Right renal cortex interstitium (tissue), 3 donors: ENCODE measurements at regions not wholly inside any gene's neighbourhood (a gene's known extent, or its start where the extent isn't known, plus 50 kb on each side); places are given as distances from the start of the nearest gene placed in this dataset.

Experiments used
- DNase-seq, 3 donors: peaks; one replicate each; pipeline ENCODE4 v3.0.0-alpha.2; 2013; ENCODE audit warnings: low read depth in 3 of 3, low spot score in 2 of 3

DNA sequence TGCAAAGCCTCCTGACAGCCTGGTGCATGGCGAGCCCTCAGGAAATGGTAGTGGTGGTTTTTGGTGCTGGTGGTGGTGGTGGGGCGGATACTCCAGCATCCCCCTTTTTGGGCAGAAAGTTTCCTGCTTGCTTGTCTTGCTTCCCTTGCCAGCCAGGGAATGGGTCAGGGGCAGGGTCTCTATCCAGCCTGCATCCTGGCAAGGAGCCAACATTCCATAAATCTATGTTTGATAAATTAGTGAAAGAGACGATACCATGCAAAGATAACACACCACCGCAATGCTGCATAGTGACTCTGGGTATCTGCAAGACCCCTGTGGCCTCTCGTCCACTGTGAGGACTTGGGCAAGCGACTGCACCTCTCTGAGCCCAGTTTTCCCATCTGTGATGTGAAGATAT, 246.2 kb downstream of the LRFN2 start:
- DNase-seq: no peak

DNA sequence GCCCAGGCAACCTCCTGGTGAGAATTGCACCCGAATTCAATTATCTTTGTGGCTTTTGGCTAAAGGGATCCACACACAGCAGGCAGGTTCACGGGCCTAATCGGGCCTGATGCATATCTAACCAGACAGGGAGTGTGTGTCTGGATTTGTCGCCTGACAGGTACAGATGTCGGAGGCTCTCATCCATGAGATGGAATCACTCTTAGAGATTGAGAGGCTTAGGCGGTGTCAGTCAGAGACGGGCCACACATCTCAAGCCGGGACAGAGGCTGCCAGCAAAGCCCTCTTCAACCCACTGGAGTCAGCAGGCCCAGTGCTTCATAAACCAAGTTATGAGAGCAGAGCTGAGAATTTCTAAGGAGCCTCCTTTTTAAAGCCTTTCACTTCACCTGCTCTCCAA, 247.0 kb downstream of the LRFN2 start:
- no peak for DNase-seq

DNA sequence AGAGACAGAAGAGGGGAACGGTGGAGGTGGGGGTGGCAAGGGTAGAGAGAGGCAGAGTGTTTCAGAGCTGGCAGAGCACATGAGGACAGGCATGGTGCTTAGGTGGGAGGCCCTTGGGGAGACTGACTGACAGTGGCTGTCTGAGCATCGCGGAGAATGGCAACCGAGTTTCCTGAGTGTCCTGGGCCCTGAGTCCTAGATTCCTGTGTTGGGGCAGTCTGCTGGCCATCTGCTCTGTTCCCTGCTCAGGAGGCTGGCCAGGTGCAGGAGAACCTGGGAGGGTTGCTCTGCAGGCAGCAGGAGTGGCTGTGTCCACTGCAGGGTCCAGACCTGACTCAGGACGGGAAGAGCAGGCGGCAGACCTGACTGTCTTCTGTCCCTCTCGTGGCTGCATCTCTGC, 248.9 kb downstream of the LRFN2 start:
- DNase-seq: no peak

DNA sequence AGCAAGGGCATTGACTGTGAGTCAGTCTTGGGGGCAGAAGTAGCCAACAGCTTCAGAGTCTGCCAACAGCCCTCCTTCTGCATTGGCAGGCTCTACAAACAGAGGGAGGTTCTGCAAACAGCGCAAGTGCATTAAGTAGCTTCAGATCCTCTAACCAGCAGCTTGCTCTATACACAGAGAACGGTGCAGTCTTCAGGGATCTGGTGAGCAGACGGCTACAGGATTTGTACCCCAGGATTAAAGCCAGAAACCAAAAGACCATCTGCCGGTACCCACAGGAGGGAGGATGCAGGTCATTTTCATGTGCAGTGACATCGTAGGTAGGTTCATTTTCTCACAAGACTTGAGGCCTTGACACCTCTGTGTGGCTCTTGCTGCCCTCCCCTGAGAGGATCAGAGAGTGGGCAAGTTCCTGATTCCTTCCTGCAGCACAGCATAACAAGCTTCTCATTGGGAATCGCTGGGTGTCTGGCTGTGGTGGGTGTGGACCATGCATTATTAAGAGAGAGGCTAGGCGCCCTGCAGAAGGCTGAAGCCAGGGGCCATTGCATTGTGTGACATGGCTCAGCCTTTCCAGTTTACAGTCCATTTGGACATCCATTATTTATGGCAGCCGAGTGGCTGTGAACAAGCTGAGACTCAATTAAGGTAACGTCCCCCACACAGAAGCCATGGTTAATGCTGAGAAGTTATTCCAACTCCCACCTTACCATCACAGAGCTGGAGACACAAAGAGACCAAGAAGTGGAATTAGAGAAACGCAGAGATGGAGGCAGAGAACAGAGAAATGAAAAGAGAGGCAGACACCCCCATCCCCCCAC, 250.0 kb downstream of the LRFN2 start:
- DNase-seq: peak in 1 of 3 donors; percentile 35

DNA sequence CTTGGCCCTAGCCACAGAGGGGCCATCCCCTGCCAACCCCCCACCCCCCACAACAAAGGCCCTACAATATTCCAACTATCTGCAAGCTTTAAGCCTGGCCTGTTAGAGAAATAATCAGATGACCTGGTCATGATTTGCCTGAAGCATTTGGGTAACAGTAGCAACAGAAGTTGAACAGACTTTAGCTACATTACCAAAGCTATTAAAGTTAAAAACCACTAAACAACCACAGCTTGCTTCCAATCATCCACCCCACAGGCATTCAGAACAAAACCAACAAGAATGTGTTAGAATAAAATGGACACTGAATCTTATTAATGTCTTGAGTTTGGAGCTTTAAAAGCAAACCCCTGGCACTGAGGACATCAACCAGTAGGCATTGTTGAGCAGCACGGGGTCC, 250.9 kb downstream of the LRFN2 start:
- no peak for DNase-seq

DNA sequence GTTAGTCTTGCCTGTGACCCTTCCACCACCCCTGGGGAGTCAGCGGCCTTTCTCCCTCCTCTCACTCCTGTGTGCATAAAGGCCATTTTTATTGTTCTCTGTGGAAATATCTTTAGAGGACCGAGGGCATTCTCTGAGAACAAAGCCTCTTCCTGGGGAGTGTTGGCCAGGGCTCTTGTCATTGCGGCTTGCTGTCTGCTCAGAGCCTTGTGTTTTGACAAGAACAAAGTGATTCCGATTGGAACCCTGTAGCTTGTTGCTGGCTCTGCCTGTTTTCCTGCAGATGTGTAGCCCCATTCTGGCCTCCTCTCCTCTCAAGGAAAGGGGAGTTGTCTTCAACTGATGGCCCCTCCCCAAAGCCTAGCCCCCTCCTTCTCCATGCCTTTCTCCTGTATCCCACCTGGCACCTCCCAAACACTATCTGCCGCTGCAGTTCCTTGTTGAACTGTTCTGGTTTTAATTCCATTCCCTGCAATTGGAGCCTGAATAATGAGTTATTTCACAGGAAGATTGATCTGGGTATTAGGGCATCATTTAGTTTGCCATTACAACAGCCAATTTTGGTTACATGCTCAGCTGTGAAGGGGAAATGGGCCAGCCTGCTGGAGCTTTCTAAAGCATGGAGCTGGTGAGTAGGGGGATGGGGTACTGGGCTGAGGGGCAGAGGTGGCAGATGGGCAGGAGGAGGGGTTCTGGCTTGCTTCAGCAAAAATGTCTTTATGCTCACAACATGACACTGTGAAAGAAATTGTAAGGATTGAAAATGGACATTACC, 252.5 kb downstream of the LRFN2 start:
- DNase-seq: no peak

DNA sequence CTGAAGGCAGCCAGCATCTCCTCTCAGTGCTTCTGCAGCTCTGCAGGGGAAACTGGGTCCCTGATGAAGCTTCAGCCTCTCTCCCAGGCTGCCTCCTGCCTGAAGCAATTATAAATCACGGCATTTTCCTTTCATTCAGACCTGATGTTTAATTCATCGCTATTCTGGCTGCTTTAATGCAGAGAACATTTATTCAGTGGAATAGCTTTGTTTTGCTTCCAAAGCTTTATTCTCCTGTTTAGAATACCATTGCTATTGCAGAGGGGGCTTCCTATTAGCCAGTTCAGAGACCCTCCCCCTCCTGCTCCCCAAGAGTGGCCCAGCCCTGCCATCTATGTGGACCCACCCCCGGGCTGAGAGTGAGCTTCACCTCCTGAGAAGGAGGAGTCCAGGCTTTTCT, 255.6 kb downstream of the LRFN2 start:
- DNase-seq: no peak

DNA sequence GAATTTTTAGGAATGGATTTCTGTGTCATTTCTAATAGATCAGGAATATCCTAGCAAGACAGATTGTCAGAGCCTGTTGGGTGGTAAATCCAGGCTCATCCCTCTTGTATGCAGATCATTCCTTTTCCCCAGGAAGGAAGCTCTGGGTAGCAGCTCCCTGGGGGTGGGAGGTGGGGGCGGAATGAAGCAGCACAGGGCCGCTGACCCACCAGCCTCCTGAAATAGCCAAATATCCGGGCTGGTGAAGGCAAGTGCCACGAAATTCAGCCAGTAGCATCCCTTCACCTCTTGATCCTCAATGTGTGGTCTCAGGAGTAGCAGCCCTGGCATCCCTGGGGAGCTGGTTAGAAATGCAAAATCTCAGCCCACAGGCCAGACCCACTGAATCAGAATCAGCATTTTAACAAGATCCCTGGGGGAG, 256.9 kb downstream of the LRFN2 start:
- no peak for DNase-seq

DNA sequence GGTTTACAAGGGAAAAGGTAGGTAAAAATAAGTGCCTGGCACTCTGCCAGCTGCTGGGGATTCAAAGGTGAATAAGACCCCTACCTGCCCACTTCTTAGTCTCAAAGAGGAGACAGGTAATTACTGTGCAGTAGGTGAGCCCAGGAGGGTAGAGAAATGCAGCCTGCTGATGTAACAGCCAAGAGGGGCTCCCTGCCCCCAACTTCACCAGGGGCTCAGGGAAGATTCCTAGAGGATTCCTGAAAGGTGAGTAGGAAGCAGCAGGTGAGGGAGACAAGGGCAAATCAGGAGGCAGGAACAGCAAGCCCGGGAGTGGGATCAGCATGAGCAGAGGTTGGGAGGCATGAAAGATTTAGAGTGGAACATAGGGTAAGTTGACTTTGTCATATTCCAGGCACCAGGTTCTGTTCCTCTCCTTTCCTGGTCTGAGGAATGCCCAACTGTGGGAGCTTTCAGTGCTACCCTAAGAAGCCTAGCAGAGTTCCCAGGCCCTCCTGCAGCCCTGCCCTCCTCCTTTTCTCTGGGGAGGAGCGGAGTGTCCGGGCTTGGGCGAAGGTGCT, 258.1 kb downstream of the LRFN2 start:
- no peak for DNase-seq

DNA sequence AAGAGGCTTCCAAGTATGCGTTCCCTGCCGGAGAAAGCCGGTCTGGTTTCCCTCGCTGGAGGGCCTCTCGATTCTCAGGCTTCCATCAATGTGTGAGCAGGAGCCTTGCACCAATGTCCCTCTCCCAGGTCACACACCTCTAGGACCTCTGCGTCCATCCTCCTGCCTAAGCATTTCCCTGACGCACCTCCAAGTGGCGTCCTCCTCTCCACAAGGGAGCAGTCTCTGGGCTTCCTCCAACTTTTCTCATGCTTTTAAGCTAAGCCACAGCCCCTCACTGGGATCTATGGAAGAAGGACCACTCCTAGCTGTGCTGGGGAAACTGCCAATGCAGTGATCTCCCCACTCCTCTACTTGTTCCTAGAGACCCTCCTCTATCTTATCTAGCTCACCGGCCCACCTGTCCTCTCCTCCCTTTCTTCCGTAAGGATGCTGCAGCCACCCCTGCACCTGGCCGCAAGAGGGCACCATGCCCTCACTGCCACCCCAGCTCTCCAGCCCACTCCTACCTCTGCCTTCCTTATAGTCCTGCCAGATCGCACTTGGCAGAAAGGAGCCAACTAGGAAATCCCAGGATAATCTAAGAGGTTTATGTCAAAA, 258.7 kb downstream of the LRFN2 start:
- DNase-seq: no peak

DNA sequence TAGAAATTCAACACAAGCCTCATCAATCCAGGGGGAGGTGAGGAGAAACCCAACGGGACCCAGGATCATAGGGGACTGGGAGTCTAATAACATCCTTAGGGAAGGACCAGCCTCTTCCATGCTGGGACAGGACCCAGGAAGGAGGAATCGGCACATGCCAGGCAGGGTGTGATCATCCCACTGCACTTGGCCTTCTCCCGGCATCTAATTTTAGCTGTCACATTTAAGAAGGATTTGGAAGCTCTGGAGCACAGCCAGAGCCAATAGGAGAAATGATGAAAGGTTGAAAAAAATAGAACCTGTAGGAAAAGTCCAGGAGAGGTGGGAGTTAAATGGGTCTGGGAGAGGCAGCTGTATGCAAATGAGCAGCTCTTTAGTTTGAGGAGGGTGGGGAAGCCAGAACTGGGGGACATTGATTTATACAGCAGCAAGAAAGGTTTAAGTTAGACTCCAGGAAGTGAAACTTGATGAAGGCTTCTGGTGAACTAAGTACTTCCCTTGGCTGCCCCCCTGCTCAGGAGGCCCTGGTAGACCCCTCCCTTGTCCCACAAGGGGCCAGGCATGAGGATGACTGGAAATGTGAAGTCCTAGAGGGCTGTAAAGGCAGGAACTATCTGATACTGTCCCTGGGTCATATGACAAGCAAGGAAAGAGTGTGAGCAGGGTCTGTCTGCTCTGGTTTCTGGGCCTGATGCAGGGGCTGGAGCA, 260.3 kb downstream of the LRFN2 start:
- no peak for DNase-seq

DNA sequence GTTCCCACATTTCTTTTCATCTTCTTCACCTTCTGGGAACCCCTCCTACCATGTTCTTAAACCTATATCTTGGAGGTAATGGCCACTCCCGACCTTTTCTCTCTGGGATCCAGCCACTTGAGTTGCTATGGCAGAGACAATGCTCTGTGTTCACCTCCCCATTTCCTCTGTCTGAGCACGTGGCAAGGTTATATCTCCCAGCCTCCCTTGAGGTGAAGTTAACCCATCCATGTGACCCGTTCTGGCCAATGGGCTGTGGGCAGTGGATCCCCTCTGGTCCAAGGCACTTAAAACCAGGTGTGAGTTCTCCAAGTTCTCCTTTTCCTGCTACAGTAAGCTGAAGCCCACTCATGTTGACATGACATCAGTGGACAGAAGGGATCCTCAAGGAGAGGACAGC, 261.4 kb downstream of the LRFN2 start:
- no peak for DNase-seq

DNA sequence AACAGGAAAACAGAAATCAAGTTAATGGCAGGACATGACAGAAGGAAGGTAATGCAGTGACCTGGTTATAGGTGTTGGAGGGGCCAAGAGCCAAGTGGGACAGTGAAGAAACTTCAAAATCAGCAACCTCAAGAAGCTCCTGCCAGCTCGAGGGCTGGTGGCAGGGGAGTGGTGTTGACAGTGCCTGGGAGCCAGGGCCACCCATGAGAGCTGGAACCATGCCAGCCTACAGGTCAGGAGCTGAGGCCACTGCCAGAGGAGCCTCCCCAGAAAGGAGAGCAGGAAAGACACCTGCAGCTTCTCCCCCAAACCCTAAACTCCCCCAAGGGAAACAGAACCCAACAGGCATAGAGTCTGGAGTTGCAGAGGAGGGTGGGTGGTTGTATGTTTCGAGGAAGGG, 262.1 kb downstream of the LRFN2 start:
- DNase-seq: no peak

DNA sequence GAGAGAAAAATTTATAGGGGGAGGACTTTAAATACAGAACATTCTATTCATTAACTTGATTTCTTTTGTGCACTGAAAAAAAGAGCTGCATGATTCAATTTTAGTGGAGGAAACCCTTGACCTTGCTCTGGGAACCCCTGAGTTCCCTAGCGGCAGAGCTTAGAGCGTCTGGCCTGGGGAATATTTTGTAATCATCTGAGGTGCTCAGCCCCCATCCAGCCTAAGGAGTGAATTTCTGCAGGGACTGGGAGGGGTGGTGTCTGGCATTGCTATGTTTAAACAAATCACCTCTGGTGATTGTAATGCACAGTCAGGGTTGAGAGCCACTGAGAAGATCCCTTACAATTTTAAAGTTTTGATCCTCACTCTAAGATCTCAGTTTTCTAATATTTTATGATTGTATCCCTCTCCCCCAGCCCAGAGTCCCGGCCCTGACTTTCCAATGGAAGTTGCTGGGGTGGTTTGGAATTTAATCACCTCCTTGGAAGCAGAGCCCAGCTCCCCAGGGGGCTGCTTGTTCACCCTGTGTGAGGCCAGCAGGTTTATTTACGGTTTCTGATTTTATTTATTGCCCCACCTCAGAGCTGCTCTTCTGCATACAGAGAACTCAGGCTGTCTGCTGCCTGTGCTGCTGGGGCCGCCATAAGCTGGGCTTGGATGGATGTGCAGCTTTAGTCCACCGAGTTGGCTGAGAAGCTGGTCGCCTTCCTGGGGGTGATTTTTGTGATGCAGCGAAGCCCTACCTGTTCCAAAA, 263.1 kb downstream of the LRFN2 start:
- DNase-seq: no peak

DNA sequence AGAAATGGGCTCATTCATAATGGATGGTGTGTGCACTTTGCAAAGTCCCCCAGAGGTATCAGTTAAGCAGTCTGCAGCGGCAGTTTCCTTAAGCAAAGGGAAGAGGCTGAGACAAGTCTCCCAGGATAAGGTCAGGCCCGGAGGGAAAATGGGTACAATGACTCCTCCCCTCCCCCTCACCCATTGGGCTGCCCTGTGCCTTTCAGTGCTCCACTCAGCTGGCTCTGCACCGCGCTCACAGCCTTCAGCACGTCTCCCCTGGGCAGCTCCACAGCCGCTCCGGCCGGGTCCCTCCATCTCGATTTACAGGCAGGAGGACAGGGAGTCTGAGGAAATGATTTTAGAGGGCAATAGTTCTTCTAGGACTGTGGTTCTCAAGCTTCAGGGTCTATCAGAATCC, 264.8 kb downstream of the LRFN2 start:
- DNase-seq: no peak

DNA sequence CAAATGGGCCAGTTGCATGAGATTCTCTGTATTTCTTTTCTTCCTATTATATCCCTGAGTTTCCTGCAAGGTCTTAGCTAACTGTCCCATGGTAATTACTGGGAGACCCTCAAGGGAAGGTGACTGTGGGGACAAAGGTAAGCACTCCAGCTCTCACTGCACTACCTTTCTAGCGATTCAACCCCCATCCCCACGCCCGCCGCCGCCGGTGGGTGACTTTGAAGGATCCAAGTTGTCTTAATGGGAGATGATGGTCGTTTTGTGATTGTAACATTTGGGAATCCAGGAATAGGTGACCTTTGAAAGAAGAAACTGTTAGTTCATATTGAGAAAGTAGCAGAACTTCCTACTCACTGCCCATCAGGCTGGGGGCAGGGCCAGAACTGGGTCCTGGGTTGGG, 265.5 kb downstream of the LRFN2 start:
- DNase-seq: no peak

DNA sequence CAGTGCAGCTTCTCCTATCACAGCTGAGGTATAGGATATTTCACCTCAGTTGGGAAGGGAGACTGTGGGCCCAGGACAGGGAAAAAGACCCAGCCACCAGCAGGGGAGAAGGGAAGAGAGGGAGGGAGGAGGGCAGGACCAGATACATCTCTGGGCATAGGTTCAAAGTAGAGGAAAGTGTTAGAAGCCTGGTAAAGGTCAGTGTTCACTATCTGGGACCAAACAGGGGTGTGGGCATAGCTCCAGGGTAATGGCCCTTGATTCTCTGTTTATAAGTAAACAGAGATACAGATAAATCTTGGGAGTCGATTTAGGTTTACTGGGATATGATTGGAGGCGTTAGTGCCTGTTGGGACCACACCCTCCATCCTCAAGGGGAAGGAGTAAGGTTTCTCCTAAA, 266.2 kb downstream of the LRFN2 start:
- no peak for DNase-seq

DNA sequence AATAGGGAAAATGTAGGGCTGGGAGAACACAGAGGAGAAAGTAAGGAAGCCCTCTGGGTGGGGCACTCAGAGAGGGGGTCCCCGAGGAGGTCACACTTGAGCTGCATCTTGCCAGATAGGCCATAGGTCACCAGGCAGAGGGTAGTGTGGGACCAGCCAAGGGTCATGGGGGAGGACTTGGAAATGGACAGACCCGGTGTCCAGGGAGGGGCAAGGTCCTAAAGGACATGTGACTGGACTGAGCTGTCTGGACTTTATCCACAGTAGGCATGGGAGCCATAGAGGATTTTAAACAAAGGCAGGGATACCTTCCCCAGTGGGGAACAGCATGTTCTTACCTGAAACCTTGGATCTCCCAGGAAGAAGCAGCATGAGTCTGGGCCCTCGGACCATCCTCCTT, 266.7 kb downstream of the LRFN2 start:
- DNase-seq: no peak

DNA sequence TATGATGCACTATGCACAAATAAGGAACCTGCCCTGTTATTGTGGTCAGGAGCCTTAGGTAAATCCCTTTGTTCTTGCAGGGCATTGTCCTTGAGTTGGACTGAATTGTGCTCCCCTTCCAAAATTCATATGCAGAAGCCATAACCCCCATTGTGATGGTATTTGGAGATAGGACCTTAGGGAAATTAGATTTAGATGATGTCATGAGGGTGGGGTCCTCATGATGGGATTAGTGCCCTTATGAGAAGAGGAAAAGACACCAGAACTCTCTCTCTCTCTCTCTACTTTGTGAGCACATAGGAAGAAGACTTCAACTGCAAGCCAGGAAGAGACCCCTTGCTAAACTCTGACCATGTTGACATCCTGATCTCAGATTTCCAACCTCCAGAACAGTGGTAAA, 268.0 kb downstream of the LRFN2 start:
- DNase-seq: no peak

DNA sequence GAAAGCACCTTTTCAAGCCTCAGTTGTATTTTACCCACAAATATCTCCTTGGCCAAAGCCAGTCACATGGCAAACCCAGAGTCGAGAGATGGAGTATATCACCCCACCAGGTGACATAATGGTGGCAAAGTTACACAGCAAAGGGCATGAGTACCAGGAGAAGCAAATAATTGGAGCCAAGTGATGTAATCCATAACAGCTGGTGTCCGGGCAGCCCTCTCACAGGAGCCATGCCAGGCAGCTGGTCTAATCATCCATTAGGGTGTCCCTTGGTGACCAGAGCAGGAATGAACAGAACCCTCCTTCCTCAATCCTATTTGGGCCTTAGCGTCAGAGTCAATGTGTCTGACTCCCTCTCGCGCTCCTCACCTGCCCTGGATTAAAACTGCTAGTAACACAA, 272.1 kb downstream of the LRFN2 start:
- DNase-seq: no peak
